Colon (tissue), 2 donors: ENCODE measurements at regions not wholly inside any gene's neighbourhood (a gene's known extent, or its start where the extent isn't known, plus 50 kb on each side); places are given as distances from the start of the nearest gene placed in this dataset.

Experiments
- FAIRE-seq: peaks from 2 replicates; lab custom pipeline; 2012; peaks lifted over from hg19 to GRCh38; lab: Jason Lieb, UNC
- donor health status: control.
- donor health status: control.

GRCh38 chr20:61052776-61053442 is 199.2 kb upstream of the CDH4 start:
- FAIRE-seq, result no peak

DNA sequence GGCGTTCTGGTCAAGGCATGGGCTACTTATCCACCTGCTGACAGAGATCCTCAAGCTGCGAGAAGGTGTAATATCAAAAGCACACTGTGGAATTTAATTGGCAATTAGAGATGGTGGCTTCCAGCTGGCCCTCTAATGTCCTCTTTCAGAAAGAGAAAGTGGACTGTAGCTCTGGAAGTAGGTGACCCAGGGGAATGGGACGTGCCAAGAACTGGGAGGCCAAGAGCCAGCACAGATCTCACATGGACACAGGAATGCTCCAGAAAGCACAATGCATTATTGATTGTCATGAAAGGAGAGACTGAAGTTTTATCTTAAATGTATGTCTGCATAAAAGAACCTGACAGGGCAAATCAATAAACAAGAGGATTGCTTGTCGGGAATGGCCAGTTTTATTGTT is 198.6 kb upstream of the CDH4 start:
- no peak for FAIRE-seq

DNA sequence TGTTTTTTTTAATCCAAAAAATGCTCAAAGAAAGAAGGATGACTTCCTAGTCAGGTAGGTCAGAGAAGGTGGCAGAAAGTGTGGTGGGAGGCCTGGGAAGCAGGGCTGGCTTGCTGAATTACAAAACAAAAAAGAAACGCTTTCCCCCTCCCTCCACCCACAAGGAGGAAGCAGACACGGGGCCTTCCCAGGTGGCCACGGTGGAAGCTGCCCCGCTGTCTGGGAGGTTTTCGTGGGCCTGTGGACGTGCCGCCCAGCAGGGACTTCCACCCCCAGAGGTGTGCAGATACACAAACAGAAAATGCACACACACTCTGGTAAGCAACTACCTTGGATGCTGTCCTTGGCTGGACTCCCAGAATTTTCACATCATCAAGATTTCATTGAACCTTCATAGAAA is 198.2 kb upstream of the CDH4 start:
- FAIRE-seq, result no peak

- FAIRE-seq, result no peak
Measured at GRCh38 chr20:61054411-61054810, 197.7 kb upstream of the CDH4 start.

DNA sequence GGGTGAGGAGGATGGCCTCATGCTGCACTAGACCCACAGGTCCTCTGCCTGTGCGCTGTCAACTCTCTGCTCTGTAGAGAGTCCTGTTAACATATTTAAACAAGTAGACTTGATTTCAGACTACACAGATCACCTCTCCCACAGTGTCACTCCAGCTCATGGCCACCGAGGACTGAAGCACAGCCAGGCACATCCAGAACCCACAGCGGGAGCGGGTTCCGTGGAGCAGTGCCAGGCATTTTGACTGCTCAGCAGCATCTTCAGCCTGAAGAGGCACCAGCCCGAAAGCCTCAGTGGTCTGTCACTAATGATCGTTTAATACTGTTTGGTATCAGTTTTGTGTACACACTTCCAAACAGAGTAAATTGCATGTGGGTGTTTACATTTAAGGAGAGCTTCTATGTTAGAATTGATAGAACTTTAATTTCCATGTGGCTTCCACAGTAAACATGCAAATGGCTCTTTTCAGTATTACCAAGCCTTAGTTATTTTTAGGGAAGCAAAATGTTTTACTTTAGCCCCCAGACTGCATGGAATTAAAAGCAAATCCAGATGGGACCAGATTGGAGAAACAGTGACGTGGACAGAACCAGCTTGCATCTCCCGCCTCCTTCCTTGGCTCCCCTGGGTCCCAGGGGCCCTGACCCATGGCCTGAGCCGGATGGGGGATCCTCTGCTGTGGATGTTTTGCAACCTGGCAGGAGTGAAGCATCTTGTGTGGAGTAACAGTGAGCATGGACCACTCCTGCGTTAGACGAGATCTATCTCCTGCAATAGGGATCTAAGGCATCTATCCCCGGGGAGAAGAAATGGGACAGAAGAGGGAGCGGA is 196.7 kb upstream of the CDH4 start:
- FAIRE-seq, result no peak

GRCh38 chr20:61056116-61056515 is 195.9 kb upstream of the CDH4 start:
- FAIRE-seq, result no peak

DNA sequence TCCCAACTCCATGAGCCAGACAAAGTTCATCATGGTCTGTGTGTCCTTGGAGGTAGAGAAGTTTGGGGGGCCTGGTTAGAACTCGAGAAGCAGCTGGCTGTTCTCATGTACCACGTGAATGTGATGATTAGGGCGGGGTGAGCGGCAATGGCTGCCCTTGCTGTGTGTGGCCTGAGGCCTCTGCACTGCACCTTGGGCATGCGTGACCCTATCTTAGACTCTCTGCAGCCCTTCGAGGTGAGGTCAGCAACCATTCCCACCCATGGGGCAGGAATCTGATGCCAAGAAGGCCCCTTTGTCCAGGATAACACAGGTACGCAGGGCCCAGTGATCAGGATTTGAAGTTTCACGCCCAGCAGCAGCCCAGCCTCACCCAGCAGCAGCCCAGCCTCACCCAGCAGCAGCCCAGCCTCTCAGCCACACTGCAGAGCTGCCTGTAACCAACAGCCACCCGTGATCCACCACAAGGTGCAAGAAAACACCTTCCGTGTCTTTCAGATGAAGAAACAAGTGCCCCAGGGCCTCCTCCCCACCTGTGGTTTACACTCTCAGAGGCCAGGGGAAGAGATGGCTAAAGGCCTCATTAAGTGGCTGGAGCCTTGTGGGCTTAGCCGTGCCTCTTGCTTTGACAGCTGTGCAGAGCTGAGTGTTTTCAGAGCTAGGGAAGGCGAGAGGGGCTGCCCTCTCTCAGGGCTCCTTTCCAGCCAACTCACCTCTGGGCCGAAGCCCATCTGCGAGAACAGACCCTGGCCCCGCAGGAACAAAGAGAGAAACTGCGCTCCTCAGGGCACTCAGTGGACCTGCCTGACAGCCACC is 195.2 kb upstream of the CDH4 start:
- no peak for FAIRE-seq

DNA sequence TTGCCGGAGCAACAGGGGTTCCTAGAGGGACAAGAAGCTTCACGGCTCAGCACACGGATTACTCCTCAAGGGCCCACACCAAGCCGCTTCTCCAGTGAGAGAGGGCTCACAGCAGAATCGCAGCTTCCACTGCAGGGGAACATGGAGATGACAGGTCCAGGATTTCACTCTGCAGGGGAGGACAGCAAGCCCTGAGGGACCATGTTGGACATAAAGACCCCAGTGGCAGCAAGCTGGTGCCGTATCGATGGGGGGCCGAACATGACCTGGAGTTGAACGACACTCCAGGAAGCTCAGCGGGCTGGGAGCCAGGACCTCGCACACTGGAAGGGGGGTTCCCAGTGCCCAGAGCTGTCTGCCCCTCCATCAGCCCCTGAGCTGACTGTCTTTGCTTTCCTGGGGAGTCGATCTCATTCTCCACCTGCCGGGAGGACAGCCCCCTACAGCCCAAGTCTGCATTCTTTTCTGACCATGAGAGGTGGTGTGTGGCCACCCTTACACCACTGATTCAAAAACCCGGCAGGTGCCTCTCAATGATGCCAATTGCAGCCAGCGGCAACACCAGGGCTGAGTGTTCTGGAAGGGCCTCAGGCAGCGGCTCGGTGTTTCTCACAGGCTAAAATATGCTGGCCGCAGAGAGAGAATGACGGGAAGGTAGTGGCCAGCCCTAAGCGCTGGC is 194.5 kb upstream of the CDH4 start:
- FAIRE-seq, result no peak

GRCh38 chr20:61061981-61062380 is 190.1 kb upstream of the CDH4 start:
- no peak for FAIRE-seq

GRCh38 chr20:61065853-61066252 is 186.2 kb upstream of the CDH4 start:
- no peak for FAIRE-seq

- no peak for FAIRE-seq
Measured at GRCh38 chr20:61066526-61066925, 185.5 kb upstream of the CDH4 start.

- no peak for FAIRE-seq
Measured at GRCh38 chr20:61067221-61067620, 184.8 kb upstream of the CDH4 start.

- FAIRE-seq, result no peak
Measured at GRCh38 chr20:61072398-61072797, 179.7 kb upstream of the CDH4 start.

DNA sequence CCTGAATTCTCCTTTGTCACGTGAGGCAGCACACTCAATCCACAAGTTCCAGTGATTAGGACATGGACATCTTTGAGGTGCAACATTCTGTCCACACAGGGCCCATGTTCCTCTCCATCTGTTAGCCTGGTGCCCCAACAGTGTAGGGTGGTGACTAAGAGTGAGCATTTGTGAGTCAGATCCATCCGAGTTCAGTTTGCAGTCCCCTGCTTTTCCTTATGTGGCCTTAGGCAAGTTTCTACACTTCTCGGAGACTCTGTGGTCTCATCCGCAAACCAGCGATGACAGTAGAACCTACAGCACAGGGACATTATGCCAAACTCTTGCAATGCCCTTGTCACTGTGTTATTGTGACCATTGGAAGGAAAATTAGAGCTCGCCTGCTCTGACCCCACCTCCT is 178.7 kb upstream of the CDH4 start:
- no peak for FAIRE-seq

DNA sequence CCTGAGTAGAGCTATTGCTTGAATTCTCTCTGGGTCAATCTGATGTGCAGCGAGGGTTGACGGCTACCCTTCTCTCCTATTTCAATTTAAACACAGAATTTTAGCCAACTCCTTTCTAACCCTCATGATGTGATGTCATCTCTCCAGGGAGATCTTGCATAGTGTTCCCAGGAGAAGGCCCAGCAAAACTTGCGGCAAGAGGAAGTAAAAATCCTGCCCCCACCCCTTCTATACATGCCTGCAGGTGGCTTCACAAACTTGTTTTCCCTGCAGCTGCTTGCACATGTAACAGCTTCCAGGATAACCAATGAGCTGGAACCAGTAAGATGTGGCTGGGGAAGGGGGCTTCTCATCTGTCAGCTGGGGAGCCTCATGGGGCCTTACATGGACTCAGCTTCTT is 169.3 kb upstream of the CDH4 start:
- FAIRE-seq, result no peak

- FAIRE-seq, result no peak
Measured at GRCh38 chr20:61083431-61083830, 168.6 kb upstream of the CDH4 start.

GRCh38 chr20:61086031-61086430 is 166.0 kb upstream of the CDH4 start:
- no peak for FAIRE-seq

- FAIRE-seq, result no peak
Measured at GRCh38 chr20:61090541-61090940, 161.5 kb upstream of the CDH4 start.

DNA sequence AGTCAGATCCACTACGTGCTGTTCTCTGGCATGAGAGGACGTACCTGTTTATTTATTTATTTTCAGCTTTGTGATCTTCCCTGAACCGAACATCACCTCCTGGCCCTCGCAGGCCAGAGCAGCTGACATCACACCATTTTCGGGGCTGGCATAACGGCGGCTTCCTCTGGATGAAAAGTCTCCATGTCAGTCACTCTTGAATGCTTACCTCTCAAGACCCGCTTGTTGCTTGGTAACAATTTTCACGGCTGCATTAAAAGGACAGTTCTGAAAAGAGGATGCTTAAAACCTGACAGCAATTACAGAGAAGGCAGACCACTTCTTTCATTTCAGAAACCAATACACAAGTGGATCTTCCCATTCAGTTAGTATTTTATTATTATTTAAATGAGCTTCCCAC is 159.8 kb upstream of the CDH4 start:
- FAIRE-seq, result no peak

DNA sequence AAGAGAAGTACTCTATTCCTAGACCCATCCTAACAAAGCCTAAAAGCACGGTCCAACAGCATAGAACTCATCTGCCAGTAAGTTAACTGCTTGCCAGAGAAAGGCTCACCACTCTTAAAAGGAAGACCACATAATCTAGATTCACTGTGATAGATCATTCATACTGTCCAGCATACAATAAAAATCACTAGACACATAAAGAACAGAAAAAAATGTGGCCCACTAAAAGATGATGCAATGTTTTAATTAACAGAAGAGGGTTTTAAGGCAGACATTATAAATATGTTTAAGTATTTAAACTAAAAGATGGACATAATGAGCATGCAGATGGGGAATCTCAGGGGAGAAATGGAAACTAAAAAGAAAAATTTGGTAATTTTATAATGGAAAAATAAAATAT is 157.5 kb upstream of the CDH4 start:
- no peak for FAIRE-seq

- FAIRE-seq, result no peak
Measured at GRCh38 chr20:61096463-61096862, 155.6 kb upstream of the CDH4 start.

DNA sequence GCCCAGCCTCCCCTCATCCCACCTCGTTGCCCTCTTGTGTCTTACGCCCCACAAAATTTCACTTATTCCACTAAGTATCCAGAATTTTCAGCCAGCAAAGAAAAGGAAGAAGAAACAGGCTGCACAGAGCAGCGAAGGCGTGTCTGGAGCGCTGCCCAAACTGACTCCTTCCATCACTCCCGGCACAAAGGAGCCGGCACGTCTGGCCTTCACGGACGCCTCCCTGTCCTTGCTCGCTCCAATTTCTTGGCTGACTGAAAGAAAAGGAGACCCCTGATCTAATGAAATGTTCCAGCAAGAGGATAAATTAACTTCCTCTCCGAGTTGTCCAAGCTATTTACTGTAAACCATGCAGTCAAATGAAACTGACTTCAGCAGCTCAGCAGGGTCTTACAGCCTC is 152.3 kb upstream of the CDH4 start:
- no peak for FAIRE-seq
